Lung (tissue), 11 donors: ENCODE measurements at regions not wholly inside any gene's neighbourhood (a gene's known extent, or its start where the extent isn't known, plus 50 kb on each side); places are given as distances from the start of the nearest gene placed in this dataset.

Experiments used
- ATAC-seq: fragments of 200-7000 bp; cut with Tn5 transposase; one replicate; pipeline ENCODE4 v1.9.1; 2020; ENCODE audit warnings: moderate number of reproducible peaks; ENCODE audit not compliant: insufficient read depth, low FRiP score
- DNase-seq, 3 donors: peaks; one replicate each; pipeline ENCODE4 v3.0.0-alpha.2; 2013 to 2017
- H3K27ac ChIP-seq, 2 donors: one replicate each; pipeline ENCODE4 v1.5.1; 2013; ENCODE audit warnings: mild to moderate bottlenecking in 2 of 2, moderate library complexity in 2 of 2, control low read depth in 1 of 2, inconsistent platforms in 1 of 2, low read depth in 1 of 2, low read length in 1 of 2
- H3K27me3 ChIP-seq, 3 donors: one replicate each; pipeline ENCODE4 v1.5.1; 2013; ENCODE audit warnings: low read length in 2 of 3; ENCODE audit not compliant: control insufficient read depth in 3 of 3, insufficient read depth in 3 of 3
- H3K36me3 ChIP-seq, 4 donors: one replicate each; pipeline ENCODE4 v1.5.1; 2013; ENCODE audit warnings: low read length in 4 of 4, mild to moderate bottlenecking in 1 of 4, moderate library complexity in 1 of 4; ENCODE audit not compliant: control insufficient read depth in 4 of 4, insufficient read depth in 4 of 4
- H3K4me1 ChIP-seq, 5 donors: one replicate each; pipeline ENCODE4 v1.5.1; 2013; ENCODE audit warnings: low read length in 5 of 5, mild to moderate bottlenecking in 2 of 5, moderate library complexity in 1 of 5; ENCODE audit not compliant: control insufficient read depth in 5 of 5, insufficient read depth in 5 of 5
- H3K4me3 ChIP-seq: one replicate; pipeline ENCODE4 v1.5.1; 2013; ENCODE audit warnings: mild to moderate bottlenecking, control low read depth, moderate library complexity
- H3K9ac ChIP-seq, 2 donors: one replicate each; pipeline ENCODE4 v1.5.1; 2013; ENCODE audit warnings: low read length in 2 of 2, control low read depth in 1 of 2; ENCODE audit not compliant: insufficient read depth in 1 of 2
- H3K9me3 ChIP-seq, 4 donors: one replicate each; pipeline ENCODE4 v1.5.1; 2013; ENCODE audit warnings: low read length in 3 of 4, mild to moderate bottlenecking in 1 of 4, moderate library complexity in 1 of 4; ENCODE audit not compliant: control insufficient read depth in 4 of 4, insufficient read depth in 3 of 4
- CTCF ChIP-seq: IDR thresholded peaks from 2 replicates; pipeline ENCODE4 v1.5.1; 2012; ENCODE audit warnings: mild to moderate bottlenecking; ENCODE audit errors: control extremely low read depth, extremely low read depth
- WGBS, 2 donors: extraction: QIAGEN DNeasy Blood & Tissue Kit; methylation state at CpG; one replicate each; pipeline ENCODE4 v1.1.7; 2013; 5-methylcytosine and 5-hydroxymethylcytosine counted together
- donor health status: control.
- donor health status: control.
- donor health status: Bipolar disorder and iron deficiency.
- donor health status: healthy.
- donor health status: DM: yes; HTN: yes; CAD: no.

- Histone ChIP-seq H3K27me3 (no peaks in the 10 kb centered on the region), H3K27ac (no peak overlapping the region), H3K4me1 (peaks cover 0 to 11% (median 0%) of the 10 kb centered on the region in 5 donors), H3K9me3 (peaks cover 0 to 6% (median 0%) of the 10 kb centered on the region in 4 donors), H3K4me3 (no peak overlapping the region), H3K36me3 (no peaks in the 10 kb centered on the region), H3K9ac (no peak overlapping the region)
- no peak for TF ChIP-seq CTCF
- DNase-seq (no peak), ATAC-seq (peak; percentile 19)
- WGBS, 2 donors: 51 to 55% methylated on average over 7 of the region's 7 CpGs
These were observed 125.4 kb upstream of the ADAMTS16 start for GRCh38 chr5:5014586-5015235.

GRCh38 chr5:5017827-5018577, 122.1 kb upstream of the ADAMTS16 start:
- Histone ChIP-seq H3K4me1 (peaks cover 0 to 11% (median 0%) of the 10 kb centered on the region in 5 donors), H3K36me3 (no peaks in the 10 kb centered on the region), H3K27me3 (no peaks in the 10 kb centered on the region), H3K4me3 (no peak overlapping the region), H3K27ac (no peak overlapping the region), H3K9ac (no peak overlapping the region), H3K9me3 (peaks cover 0 to 4% (median 0%) of the 10 kb centered on the region in 4 donors)
- ATAC-seq (no peak), DNase-seq (no peak)
- 75 to 84% methylated on average over 9 of the region's 9 CpGs for WGBS, 2 donors
- TF ChIP-seq CTCF: no peak

- DNase-seq (peak; percentile 12 to 66 (median 34)), ATAC-seq (no peak)
- no peak for TF ChIP-seq CTCF
- WGBS, 2 donors: 63 to 77% methylated on average over 4 of the region's 4 CpGs
- Histone ChIP-seq H3K4me1 (peaks cover 0 to 11% (median 0%) of the 10 kb centered on the region in 5 donors), H3K4me3 (no peak overlapping the region), H3K9ac (no peak overlapping the region), H3K27me3 (no peaks in the 10 kb centered on the region), H3K36me3 (no peaks in the 10 kb centered on the region), H3K27ac (no peak overlapping the region), H3K9me3 (peaks cover 0 to 4% (median 0%) of the 10 kb centered on the region in 4 donors)
These were observed 121.6 kb upstream of the ADAMTS16 start for GRCh38 chr5:5018578-5018970.
